GM18909 (cell line): ENCODE measurements at regions not wholly inside any gene's neighbourhood (a gene's known extent, or its start where the extent isn't known, plus 50 kb on each side); places are given as distances from the start of the nearest gene placed in this dataset.

Experiments
- ATAC-seq: cut with Tn5 transposase; IDR thresholded peaks from one replicate; pipeline ENCODE4 v1.9.1; 2021; ENCODE audit warnings: mild to moderate bottlenecking; ENCODE audit not compliant: unreplicated experiment, poor library complexity

DNA sequence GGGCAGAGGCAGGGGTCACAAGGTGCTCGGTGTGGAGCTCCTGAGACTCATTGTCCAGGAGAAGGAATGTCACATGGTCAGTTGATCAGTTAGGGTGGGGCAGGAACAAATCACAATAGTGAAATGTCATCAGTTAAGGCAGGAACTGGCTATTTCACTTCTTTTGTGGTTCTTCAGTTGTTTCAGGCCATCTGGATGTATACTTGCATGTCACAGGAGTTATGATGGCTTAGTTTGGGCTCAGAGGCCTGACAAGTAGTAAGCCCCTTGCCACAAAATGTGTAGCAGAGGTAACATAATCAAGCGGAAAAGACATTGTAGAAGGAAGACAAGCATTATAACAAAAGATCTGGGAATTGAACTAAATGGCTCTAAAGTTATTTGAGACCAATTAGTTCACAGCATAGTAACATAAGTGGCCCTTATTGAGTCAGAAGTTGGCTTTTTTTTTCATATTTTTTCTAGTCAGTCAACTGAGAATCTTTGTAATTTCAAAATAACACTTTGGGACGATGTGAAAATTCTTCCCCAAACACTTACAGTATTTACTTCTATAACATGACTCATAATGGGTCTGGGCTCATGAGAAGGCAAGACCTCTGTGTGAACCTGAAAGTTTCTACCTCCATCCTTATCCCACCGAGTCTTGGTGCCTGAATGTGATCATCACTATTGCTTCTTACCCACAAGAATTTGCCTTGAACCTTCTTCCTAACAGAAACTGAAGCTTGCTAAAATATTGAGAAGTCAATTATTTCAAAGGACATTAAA, 137.0 kb upstream of the DPT start:
- ATAC-seq, result no peak

DNA sequence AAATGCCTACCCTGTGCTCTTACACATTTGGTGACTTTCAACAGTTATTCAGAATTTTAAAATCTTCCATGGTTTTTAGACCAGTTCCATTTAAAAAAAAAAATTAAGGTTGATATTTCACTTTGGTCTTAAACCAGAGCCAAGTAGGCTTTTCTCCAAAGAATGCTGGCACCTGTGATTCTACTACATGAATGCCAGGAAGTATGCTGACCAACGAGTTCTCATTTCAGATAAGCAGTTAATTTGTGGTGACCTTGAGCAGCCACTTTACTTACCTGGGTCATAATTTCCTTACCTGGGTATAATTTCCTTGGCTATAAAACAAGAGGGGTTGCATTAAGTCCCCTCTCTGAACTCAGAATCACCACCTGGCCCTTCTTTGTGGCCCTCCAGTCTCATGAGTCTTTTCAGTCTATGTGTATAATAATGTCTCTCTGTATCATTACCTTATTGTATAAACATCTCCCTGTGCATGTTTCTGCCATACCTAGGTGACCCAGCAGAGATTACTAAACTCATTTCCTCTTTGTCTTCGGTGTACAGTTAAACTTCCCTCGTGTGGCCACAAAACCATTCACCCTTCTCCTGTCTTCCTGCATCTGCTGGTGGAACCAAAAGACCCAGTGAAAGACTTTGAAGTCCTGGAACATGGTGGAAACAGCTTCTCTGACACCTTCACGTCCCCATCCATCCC, 139.1 kb upstream of the DPT start:
- ATAC-seq, result no peak

DNA sequence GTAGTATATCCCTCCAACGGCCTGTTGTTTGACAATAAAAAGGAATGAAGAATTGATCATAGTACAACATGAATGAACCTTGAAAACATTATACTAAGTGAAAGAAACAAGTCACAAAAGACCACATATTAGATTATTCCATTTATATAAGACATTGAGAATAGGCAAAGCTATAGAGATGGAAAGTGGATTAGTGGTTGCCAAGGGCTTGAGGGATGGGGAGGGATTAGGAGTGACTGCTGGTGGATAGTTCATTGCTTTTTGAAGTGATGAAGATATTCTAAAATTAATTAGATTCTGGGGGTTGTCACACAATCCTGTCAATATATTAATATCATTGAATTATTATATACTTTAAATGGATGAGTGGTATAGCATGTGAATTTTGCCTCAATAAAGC, 142.5 kb upstream of the DPT start:
- no peak for ATAC-seq

DNA sequence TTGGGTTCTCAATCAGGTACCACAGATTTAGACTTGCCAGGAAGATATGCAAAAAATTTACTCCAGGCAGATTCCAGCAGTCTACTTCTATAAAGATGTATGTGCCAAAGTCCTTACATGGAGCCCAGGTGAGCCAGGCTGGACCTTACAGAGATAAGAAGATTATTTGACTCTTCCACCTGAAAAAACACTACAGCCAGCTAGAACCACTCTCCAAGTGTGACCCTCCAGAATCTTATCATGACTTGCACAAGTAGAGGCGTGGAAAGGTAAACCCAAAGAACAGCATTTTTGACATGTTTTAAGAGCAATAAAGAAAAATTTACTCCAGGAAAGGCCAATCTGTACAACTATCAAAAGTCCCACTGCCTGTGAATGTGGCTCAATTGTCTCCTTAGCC, 146.8 kb upstream of the DPT start:
- no peak for ATAC-seq

DNA sequence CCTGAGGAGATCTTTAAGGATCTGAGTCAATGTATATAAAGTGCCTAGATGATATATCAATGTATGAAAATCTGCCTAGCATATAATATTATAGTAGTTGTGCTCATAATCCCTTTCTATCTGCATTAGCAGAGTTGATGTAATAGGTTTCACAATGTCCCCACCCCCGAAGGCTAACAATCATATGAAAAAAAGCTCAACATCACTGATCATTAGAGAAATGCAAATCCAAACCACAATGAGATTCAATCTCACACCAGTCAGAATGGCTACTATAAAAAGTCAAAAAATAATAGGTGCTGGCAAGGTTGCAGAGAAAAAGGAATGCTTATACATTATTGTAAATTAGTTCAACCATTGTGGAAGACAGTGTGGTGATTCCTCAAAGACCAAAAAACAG, 147.8 kb upstream of the DPT start:
- ATAC-seq, result no peak

DNA sequence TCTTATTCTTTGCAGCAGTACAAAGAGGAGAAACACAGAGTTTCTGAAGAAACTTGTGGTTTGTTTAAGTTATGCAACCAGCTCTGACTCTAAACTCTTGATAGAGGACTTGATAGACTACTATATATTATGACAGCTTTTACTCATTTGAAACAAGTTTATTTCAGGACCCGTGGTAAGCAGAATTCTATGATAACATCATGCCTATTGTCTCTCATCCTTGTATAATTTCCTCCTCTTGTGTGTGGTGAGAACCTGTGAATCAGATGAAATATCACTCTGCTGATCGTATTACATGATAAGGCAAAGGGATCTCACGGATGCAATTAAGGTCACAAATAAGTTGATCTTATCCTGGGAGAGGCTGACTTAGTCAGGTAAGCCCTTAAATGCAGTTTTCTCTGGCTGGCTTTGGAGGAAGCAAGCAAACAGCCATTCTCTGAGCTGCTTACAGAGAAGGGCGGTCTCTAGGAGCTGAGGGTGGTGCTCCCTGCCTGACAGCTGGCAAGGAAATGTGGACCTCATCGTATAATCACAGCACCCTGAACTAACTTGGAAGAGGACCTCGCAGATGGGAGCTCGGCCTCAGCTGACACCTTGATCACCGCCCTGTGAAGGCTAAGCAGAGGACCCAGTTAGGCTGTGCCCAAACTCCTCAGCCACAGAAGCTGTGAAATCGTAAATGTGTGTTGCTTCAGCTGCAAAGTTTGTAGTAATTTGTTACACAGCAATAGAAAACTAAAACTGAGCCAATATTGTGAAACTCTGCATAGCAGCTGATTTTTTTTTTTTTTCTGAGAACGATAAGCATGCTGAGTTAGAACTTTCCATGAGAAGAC, 151.1 kb upstream of the DPT start:
- no peak for ATAC-seq

DNA sequence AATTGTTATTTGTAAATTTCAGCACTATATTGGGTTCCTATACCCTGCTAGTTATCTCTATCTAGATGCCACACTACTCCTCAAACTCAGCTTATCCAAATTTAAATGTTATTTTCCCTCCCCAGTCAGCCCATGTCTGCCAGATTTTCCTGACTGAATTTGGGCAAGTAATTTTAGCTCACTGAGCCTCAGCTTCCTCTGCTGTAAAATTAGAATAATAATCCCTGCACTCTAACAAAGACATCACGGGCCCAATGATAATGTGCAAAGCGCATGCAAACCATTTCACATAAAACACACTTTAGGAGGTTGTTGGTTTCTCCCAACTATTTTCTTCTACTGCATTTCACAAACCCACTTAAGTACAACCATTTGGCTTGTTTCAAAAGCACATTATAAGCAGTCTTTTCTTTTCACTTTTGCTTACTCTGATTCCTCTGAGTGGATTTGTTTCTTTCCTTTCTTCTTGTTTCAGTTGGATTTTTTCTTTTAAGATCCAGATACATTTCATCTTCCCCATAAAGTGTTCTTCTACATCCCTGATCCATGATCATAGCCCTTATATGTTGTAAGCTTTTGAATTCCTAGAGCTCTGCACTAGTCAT, 152.8 kb upstream of the DPT start:
- ATAC-seq, result no peak

DNA sequence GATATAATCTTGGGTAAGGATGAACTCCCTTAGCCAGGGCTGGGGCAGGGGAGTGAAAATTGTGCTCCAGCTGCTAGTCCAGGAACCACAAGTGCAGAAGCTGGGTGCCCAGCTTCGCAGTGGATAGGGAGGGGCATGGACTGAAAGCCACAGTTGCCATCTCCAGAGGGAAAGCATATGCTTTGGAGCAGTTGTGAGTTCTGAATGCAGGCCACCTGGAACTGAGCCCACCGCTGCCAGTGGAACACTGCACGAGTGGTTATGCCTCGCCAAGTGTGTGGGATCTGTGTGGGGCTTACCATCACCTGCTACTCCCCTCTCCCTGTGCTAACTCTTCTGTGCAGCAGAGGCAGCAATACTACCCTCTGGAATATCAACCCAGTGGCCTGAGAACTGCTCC, 158.4 kb upstream of the DPT start:
- no peak for ATAC-seq

DNA sequence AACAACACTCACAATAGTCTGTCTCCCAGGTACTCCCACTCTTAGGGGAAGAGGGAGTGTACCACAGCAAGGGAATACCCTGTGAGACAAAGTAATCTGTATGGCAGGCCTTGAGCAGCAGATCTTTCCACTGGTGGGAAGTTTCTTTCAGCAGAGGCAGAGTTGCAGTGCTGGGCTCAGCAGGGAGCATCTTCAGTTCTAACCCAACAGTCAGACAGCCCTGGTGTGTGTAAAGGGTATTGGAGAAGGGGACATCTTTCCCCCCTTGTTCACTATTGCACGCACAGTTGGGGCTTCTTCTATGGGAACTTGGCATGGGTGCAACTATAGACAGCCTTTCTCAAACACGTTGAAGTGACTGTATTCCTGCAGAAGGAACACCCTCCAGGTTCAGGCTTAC, 159.4 kb upstream of the DPT start:
- ATAC-seq, result no peak

DNA sequence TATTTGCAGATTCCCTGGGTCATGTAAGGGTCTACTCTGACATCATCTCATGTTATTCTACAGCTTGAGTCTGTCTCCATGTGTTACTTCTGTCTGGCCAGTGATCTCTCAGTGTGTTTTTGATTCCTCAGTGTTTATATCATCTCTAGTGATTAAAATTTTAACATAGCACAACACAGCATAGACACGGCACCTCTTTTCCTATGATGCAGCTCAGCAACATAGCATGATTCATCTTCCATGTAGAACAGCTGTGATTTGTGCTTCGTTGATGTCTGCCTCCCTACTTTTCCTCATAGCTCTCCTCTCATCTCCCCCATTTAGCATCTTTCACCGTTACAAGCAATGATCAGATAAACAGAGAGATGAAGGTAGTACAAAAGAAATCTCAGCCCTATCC, 163.9 kb upstream of the DPT start:
- no peak for ATAC-seq

DNA sequence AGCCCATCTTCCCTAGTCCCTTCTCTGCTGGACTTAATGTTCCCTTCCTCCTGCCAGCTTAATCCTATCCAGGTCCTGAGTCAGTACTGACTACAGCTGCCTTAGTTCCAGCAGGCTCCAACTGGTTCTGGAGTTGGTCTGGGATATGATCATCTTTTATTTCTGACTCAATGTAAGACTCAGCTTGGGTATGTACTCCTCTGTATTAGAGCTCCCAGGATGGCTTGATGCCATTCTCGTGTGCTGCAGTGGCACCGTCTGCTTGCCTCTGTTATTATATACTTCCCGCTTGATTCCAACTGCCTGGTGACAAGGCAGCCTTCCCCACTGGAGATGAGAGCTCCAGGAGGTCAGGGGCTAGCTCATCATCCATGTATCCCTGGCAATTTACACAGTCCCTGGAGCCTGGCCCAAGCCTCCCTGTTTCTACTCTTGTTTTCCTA, 164.4 kb upstream of the DPT start:
- ATAC-seq, result no peak

DNA sequence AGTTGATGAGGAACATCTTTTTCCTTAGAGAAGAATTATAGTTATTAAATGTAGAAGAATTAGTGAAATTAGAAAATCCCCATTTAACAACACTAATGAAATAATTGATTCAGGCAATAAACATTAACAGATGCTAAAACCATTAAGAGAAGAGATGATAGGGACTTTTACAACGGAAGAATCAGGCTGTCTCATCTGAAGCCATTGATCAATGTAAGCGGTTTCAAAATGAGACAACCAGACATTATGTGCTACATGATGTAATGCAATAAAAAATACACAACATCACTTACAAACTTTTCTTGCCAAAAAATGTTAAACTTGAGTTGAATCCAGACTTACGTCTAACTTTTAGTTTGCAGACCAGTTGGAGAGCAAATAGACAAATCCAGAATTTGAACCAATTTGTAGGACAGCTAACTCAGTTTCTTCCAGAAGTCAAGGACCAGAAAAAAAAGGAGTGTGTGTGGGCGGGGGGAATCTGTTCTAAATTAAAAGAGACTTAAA, 165.4 kb upstream of the DPT start:
- ATAC-seq, result no peak

DNA sequence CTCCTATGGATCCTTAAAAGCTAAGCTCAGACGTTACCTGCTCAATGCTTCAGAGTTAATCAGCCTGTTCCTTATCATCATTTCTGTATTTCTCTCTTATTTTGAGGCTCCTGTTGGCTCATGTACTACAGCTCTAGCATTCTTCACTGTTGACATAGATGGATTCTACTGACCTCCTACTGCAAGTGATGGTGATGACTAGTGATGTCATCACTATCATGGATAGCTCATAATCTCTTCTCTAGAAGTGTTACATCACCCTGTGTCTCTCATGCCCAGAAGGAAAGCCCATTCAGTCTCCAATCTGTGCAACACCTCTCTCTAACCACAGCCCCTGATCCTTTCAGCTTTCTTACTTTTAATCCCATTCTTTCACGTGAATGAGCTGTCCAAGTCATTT, 168.2 kb upstream of the DPT start:
- ATAC-seq, result no peak

DNA sequence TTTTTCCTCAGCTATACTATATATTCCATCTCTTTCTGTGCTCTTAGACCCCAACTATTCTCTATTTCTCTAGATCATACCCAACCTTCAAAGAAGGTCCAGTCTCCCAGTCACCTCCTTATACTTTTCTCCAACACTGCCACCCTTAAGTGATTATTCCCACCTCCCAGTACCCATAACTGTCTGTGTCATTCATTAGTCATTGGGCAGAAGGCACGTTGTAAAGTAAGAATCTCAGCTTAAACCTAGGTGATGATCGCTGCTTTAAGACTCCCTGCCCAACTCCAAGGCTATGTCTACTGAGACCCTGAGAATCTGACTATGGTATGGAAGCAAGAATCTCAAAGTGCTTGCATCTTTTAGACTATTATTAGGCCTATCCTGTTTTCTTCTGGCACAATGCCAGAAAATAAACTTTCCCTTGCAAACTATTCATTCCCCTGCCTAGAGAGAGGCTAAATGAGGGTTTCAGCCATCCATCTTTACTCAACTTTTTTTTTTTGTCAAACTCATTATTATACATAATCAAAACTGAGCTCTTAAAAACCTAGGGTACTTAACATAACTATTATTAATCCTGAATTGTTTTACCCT, 174.3 kb upstream of the DPT start:
- no peak for ATAC-seq

DNA sequence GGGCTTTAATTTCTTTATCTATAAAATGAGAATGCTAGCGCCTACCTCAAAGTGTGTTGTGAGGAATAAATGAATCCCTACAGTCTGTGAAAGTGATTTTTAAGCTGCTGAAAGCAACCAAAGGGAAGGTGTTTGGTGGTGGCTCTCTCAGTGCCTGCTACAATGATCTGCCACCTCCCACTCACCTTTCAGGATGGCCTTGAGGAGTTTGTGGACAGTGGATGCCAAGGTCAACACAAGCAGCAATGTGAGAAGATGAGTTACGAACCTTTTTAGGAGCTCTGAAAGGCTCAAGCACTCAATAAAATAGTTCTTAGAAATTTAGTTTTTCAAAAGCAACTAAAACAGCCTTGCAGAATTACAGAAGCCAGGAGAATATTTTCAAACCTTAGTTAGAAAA, 176.6 kb upstream of the DPT start:
- ATAC-seq, result no peak

DNA sequence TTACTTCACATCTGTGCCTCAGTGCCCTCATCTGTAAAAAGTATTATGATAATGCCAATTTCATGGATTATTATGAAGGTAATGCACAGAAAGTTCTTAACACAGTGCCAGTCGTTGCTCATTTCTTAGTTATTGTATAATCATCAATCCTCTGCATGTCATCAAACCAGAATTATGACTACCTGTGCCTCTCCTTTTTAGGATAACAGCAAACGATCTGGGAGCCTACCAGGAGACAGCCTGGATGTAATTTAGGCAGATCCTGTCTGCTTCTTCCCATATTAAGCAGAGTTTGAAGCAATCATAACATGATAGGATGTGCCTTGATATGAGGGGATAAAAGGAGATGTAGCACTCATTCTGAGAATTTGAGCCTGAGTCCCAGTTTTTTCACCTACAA, 177.4 kb upstream of the DPT start:
- ATAC-seq, result no peak

DNA sequence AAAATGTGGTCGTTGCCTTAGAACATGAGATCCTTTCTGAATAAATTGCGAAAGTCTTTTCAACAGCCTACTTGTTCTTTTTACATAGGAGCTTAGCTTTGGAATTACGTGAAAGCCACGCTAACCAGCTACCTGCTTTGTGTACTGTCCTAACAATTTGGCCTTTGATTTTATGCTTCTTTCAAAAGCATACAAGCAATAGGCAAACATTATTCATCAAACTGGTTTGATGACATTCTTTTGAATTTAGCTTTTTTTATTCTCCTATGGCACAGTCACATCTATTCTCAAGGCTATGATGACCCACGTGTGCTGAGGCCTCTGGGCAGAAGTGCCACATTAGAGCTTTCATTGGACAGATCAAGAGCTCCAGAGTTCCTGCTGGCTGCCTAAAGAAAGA, 178.0 kb upstream of the DPT start:
- ATAC-seq, result no peak

DNA sequence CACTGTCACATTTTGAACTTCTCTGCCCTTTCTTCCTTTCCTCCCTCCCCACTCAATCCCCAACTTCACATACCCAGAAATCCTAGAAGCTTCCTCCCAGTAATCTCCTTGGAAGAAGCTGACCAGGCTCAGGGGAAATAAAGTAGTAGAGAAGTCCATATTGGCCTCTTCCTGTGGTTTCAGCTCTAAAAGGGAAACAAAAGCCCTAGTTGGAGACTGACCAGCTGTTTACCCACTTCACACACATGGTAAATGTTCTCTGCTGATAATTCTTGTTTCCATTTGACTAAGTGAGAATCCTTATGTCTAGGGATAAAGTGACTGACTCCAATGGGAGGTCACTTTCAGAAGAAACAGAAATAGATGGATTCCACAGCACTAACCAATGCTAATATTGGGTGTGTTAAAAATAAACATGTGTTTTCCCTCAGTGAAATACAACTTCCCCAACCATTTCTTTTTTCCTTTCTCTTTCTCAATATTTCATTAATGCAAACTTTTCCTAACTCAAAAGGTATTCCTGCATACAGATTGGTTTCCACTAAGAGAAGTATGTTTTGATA, 178.9 kb upstream of the DPT start:
- ATAC-seq, result no peak

DNA sequence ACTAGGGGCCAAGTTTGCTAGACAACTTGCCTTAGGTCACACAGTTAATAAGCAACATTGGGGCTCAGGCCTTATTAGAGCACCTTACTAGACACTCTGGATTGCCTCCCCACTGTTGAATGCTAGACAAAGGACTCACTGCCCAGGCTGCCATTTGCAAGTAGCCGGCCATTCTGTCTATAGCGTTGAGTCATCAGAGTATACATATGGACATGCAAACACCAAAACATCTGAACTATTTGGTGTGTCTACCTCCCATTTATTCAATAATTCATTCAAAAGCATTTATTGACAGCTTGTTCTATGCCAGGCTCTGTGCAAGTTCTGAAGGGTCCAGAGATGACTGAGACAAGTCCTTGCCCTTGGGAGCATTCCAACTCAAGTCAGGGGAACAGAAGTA, 181.4 kb upstream of the DPT start:
- no peak for ATAC-seq

DNA sequence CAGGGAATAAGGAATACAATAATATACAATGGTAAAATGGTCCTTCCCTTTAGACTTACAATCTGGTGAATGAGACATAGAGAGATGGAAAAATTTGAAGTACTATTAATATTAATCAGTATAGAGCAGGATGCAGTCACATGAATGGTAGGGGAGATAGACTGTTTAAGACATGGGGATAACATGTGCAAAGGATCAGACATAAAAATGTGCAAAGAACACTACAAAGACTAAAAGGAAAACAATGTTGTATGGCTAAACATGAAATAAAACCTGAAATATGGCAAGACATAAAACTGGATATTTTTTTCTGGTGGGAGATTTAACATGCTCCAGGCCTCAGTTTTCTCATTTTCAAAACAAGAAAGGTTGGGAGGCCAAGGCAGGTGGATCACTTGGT, 182.4 kb upstream of the DPT start:
- no peak for ATAC-seq
